ENCODE measurements at regions not wholly inside any gene's neighbourhood (a gene's known extent, or its start where the extent isn't known, plus 50 kb on each side); places are given as distances from the start of the nearest gene placed in this dataset.
"Not testable (repeated sequence)": the region's sequence is repeated elsewhere in the genome, so short reads cannot be mapped to it uniquely, and the experiment has no call there.

GRCh38 chr3:146702237-146702636, 97.1 kb upstream of the PLSCR5 start:
- no peak for TF ChIP-seq CTCF (IDR thresholded peaks at IDR 0.05; ENCODE audit: extremely low read depth, missing control alignments)
- DNase-seq (ENCODE audit: low spot score): no peak

- TF ChIP-seq CTCF (IDR thresholded peaks at IDR 0.05; ENCODE audit: extremely low read depth, missing control alignments): no peak
- DNase-seq (ENCODE audit: low spot score): no peak
These were observed 96.1 kb upstream of the PLSCR5 start for GRCh38 chr3:146701246-146701645.

- not testable (repeated sequence) for DNase-seq (ENCODE audit: low spot score)
These were observed 94.9 kb upstream of the PLSCR5 start for GRCh38 chr3:146700025-146700424.

- no peak for DNase-seq (ENCODE audit: low spot score)
- TF ChIP-seq CTCF (IDR thresholded peaks at IDR 0.05; ENCODE audit: extremely low read depth, missing control alignments): no peak
These were observed 87.1 kb upstream of the PLSCR5 start for GRCh38 chr3:146692254-146692653.

GRCh38 chr3:146685050-146685814, 80.1 kb upstream of the PLSCR5 start:
- DNase-seq (ENCODE audit: low spot score): no peak
- TF ChIP-seq CTCF (IDR thresholded peaks at IDR 0.05; ENCODE audit: extremely low read depth, missing control alignments): no peak

- TF ChIP-seq CTCF (IDR thresholded peaks at IDR 0.05; ENCODE audit: extremely low read depth, missing control alignments): no peak
- DNase-seq (ENCODE audit: low spot score): no peak
These were observed 77.0 kb upstream of the PLSCR5 start for GRCh38 chr3:146682171-146682570.

- no peak for TF ChIP-seq CTCF (IDR thresholded peaks at IDR 0.05; ENCODE audit: extremely low read depth, missing control alignments)
- DNase-seq (ENCODE audit: low spot score): no peak
These were observed 75.5 kb upstream of the PLSCR5 start for GRCh38 chr3:146680617-146681016.

GRCh38 chr3:146679995-146680394, 74.8 kb upstream of the PLSCR5 start:
- TF ChIP-seq CTCF (IDR thresholded peaks at IDR 0.05; ENCODE audit: extremely low read depth, missing control alignments): no peak
- DNase-seq (ENCODE audit: low spot score): no peak
